HG03565 (cell line): ENCODE measurements at regions not wholly inside any gene's neighbourhood (a gene's known extent, or its start where the extent isn't known, plus 50 kb on each side); places are given as distances from the start of the nearest gene placed in this dataset.
"Not testable (repeated sequence)": the region's sequence is repeated elsewhere in the genome, so short reads cannot be mapped to it uniquely, and the experiment has no call there.

Source experiments
- ATAC-seq: cut with Tn5 transposase; IDR thresholded peaks from one replicate; pipeline ENCODE4 v1.9.1; 2021; ENCODE audit warnings: mild to moderate bottlenecking, moderate library complexity; ENCODE audit not compliant: unreplicated experiment

- peak; percentile 12 for ATAC-seq
Measured at GRCh38 chr1:55815745-55816455, 600.7 kb upstream of the USP24 start.

GRCh38 chr1:55814967-55815366 lies 599.8 kb upstream of the USP24 start:
- no peak for ATAC-seq

GRCh38 chr1:55813618-55814017 lies 598.5 kb upstream of the USP24 start:
- ATAC-seq, result no peak

DNA sequence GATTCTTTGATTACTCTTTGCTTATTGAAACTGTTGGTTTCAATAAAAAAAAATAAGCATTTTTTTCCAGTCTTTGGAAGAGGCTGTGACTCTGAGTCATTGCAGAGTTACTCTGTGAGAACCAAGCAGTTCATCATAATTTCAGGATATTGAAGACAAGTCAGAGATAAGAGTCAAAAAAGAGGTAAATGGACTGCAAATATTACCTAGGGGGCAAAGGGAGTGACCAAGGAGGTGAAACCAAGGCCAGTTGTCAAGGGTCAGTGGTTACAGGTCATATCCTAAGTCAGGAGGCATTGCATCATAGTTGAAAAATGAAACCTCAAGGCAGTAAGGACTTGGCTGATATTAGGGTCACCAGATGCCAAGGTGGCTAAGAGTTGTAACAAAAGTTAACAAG lies 597.1 kb upstream of the USP24 start:
- ATAC-seq, result no peak

DNA sequence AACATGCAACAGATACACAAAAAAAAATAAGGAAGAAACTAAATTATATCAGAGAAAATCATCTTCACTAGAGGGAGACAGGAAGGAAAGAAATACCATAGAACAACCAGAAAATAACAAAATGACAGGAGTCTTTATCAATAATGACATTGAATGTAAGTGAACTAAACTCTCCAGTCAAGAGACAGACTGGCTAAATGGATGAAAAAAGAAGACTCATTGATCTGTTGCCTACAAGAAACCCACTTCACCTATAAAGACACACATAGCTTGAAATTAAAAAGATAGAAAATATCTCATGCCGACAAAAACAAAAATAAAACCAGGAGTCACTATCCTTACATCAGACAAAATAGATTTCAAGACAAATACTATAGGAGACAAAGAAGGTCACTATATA lies 593.1 kb upstream of the USP24 start:
- ATAC-seq, result no peak

GRCh38 chr1:55803429-55803828 lies 588.3 kb upstream of the USP24 start:
- ATAC-seq, result no peak

DNA sequence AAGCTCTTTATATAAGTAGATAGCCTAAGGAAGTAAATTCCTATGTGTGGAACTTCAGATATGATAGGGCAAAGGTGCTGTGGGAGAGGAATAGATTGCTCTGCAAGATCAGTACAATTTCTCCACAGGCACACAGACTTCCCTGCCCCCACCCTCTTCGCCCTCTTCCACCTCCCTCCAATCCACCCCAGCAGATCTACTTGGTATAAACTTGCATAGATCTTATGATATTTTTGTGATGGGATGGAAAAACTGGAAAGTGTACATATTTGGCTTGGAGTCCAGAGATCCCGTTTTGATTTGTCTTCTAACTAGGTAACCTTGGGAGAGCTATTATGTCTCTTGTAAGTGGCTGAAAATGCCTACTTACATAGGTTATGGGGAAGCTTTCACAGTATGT lies 586.3 kb upstream of the USP24 start:
- ATAC-seq, result no peak

GRCh38 chr1:55800503-55800902 lies 585.3 kb upstream of the USP24 start:
- ATAC-seq, result no peak

- no peak for ATAC-seq
Measured at GRCh38 chr1:55793856-55794255, 578.7 kb upstream of the USP24 start.

DNA sequence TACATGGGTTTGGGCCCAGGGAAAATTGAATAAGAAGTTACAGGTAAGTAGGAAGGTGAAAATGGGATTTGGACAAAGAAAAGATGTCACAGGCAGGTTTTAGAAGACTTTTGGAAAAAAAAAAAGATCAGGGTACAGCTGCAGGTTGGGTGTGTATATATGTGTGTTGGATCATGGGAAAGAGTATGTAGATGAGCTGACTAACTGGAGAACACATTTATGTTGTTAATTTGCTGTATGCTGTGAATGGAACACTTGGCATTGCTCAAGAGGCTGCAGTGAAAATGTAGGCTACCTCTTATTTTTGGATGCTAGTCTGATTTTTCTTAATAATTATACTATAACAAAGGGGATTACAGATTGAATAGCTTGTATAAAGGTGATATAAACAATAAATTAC lies 577.7 kb upstream of the USP24 start:
- no peak for ATAC-seq

DNA sequence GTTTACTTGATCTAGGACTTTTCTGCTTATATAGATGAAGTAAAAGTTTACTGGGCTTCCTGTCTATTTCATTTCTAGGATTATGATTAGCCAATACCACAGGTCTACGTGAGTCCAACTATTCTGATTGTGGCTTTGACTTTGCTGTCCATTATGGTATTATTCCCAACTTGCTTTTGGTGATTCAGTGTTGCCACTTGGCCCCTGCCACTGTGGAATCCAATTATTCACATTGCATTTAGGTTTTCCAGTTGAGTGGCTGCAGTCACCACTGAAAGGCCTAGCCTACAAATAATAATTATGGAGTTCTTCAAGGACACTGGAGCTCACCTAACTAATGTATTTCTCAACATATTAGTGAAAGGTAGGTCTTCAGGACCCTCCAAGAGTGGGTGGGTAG lies 574.3 kb upstream of the USP24 start:
- no peak for ATAC-seq

GRCh38 chr1:55786396-55786795 lies 571.2 kb upstream of the USP24 start:
- no peak for ATAC-seq

GRCh38 chr1:55784941-55785450 lies 569.8 kb upstream of the USP24 start:
- ATAC-seq, result not testable (repeated sequence)

DNA sequence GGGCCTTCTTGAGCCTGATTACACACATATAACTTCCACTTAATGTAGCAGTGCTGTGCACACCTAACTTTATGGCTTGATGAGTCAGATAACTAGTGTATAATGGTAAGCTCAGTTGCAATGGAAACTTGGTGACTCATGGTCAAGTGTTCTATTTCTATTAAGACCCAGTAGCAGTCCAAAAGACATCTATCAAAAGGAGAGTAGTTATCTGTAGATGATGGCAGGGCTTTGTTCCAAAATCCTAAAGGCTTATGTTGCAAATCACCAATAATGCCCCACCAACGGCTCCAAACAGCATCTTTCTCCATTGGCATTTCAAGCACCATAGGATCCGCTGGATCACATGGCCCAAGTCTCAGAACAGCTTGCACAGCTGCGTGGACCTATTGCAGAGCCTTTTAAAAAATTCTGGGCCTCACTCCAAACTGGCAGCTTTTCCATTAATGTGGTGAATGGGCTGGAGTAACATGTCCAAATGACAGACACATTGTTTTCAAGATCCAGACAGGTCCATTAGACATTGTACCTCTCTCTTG lies 566.8 kb upstream of the USP24 start:
- ATAC-seq, result no peak

GRCh38 chr1:55781003-55781402 lies 565.8 kb upstream of the USP24 start:
- ATAC-seq, result no peak

DNA sequence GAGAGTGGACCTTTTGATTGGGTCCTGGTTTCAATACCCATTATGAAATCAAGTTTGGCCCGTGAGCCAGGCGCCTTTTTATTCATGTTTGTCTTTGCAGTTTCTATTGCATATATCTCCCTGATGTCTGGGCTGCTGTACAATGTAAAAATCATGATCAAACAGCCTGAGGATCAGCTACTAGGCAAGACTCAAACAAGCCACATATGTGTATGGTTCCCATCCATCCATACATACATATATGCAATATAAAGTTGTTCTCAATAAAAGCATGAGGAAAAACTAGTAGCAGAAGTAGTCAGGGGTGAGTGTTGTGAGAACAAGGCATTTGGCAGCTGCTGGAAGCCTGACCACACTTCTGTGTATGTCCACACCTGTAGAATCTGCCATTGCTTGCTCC lies 562.4 kb upstream of the USP24 start:
- no peak for ATAC-seq

DNA sequence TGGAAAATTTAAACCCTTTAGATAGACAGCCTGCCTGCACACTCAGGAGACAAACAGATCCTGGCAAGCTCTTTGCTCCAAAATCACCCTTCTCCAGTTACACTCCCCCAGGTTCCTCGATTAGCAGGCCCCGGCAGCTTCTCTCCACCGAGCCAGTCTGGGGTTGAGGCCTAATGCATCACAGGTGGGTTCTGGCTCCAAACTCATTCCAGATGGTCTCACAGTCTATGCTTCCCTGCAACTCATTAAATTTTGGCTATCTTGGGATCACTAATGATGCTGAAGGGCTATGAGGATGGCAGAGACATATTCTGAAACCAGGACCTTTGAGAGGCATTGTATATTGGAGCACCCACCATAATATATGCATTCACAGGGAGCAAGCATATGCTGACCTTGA lies 559.8 kb upstream of the USP24 start:
- no peak for ATAC-seq

GRCh38 chr1:55774446-55774845 lies 559.3 kb upstream of the USP24 start:
- ATAC-seq, result no peak

DNA sequence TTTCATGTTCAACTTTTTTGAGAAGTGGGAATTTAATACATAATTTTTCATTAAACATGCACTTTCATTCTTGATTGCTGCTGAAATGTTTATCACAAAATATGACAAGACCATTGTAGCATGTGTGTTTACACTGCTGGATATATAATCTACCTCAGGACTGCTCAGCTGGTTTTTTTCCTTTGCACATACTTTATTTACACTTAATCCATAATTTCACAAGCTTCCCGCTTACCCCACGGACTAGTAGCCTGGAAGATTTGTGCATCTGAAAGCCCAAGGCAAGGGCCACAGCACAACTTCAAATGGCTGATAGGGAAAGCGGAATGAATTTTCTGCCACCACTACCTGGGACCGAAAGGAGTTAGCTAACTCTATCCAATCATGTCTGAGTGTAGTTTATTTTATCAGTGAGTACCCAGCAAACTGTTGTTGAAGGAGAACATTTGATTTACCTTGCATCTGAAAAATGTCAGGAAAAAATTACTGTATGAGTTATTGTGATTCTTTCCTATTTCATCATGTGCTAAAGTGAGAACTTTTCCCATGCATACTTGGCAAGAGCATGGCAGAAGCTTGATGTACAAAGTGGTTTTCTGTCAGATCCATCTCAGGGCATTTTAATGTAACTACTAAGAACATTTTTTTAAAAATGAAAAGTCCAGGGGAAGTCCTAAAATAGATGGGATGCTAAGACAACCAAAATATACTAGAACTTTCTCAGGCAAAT lies 558.2 kb upstream of the USP24 start:
- ATAC-seq, result no peak

DNA sequence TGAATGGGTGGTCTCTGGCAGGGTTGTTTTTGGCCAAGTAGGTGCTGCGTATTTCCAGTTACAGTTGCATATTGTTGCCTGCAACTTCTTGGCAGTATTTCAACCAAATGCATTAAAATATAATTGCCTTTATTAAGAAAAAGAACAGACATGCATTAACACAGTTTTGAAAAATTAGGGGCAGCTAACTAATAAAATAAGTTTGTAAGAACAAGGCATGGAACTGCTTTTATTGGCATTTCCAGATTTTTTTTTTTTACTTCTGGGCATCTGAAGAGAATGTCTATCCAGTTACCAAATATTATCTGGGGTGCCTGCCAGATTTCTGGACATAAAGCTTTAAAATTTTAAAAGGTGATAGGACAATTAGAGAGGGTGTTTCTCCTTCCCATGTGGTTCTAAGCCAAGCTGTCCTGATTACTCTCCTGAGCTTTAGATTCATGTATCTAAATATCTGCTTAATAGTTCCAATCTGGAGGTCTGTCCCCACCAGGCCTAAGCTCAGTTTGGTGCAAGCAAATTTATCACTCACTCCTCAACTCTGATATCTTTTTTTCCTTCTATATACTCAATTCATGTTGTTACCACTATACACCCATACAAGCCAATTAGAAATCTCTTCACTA lies 553.3 kb upstream of the USP24 start:
- no peak for ATAC-seq

- ATAC-seq, result no peak
Measured at GRCh38 chr1:55767171-55767570, 552.0 kb upstream of the USP24 start.

- ATAC-seq, result not testable (repeated sequence)
Measured at GRCh38 chr1:55765505-55765904, 550.3 kb upstream of the USP24 start.
